HEK293T (cell line): ENCODE measurements at regions not wholly inside any gene's neighbourhood (a gene's known extent, or its start where the extent isn't known, plus 50 kb on each side); places are given as distances from the start of the nearest gene placed in this dataset.

Experiments
- CTBP1 ChIP-seq: fragments of 450-650 bp; IDR thresholded peaks from 2 replicates; pipeline ENCODE4 v1.6.1; 2016; ENCODE audit warnings: borderline replicate concordance
- ELF4 ChIP-seq: fragments of 450-650 bp; IDR thresholded peaks from 2 replicates; pipeline ENCODE4 v1.6.1; 2017; ENCODE audit warnings: antibody characterized with exemption
- LEF1 ChIP-seq: fragments of 450-650 bp; IDR thresholded peaks from 2 replicates; pipeline ENCODE4 v1.6.1; 2017; ENCODE audit warnings: mild to moderate bottlenecking, borderline replicate concordance
- SP1 ChIP-seq: fragments of 450-650 bp; IDR thresholded peaks from 2 replicates; pipeline ENCODE4 v1.6.1; 2017
- ZNF384 ChIP-seq: fragments of 450-650 bp; IDR thresholded peaks from 2 replicates; pipeline ENCODE4 v1.6.1; 2016

DNA sequence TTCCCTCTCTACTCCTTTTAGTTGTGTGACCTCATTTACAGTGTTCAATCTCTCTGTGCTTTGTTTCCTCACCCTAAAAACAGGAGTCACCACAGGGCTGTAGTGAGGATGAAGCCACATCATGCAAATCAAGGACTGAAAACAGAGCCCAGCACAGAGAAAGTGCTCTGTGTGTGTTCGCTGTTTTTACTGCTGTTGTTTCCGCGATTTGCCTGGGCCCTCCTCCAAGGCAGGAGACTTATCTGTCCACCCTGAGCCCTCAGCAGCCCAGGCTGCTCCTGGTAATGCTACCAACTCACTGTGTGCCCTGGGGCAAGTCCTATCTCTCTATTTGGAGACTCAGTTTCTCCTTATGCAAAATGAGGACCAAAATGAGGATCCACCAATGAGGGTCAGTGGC is 87.2 kb upstream of the NEURL1B start:
- TF ChIP-seq ZNF384 (no peak), SP1 (no peak), ELF4 (no peak), LEF1 (no peak), CTBP1 (no peak)
